ENCODE measurements at regions not wholly inside any gene's neighbourhood (a gene's known extent, or its start where the extent isn't known, plus 50 kb on each side); places are given as distances from the start of the nearest gene placed in this dataset.
"Not testable (repeated sequence)": the region's sequence is repeated elsewhere in the genome, so short reads cannot be mapped to it uniquely, and the experiment has no call there.

DNA sequence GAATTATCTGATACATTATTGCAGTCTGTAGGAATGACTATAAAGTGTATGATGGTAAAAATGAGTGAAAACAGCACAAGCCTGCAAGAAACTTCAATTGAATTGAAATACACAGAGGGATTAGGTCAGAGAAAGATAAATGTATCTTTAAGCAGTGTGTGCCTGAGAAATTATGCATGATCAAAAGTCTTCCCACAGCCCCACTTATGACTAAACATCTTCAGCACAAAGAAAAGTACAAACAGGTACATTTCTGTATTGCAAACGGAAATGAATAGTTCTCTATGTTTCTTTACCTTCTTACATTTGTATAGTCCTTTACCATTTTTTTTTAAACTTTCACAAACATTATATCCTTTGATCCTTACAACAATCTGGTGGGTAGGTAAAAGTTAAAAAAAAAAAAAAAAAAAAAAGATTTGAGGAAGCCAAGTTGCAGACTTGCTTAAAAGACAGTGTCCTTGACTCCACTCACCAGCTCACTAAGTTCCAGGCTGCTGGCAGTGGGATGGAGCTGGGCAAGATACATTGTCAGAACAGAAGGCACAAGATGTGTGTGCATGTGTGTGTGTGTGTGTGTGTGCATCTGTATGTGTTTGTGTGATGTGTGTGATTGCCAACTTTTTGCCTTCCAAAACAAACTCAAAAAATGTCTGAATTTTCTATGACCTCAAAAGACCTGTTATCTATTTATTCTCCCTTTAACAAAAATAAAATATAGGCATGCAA is 423.7 kb upstream of the ACVR2A start:
- ChIA-PET CTCF (interaction anchor here (0.9 kb wide), 1 partner anchor 64 kb away, joined by 3 read pairs; no protein-coding TSS in a partner anchor), POLR2A (no interaction called here)
- H3K36me3 Mint-ChIP-seq (ENCODE audit: low read depth), result no peaks in the 10 kb centered on the region

DNA sequence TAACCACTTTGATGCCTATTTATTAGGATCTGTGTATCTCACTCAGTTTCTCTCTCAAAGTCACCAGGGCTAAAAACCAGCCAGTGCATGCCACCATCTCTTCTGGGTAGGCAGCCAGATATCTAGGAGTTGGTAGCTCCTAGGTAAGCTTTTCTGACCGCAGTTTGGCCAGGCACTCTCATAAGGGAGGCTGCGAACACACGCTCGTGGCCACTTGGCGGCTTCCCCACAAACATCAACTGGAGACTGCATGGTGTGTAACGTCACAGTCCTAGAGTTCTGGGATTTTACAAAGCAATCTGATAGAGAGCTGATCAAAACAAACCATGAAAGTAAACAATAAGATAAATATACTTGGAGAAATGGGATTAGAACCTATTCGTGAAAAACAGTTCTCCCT is 424.3 kb upstream of the ACVR2A start:
- H3K4me3 ChIP-seq (ENCODE audit: low read length), result no peak overlapping the region
- Mint-ChIP-seq H3K27me3 (no peaks in the 10 kb centered on the region), H3K4me3 (no peak overlapping the region), H3K4me1 (ENCODE audit: low read depth) (no peaks in the 10 kb centered on the region), H3K9me3 (no peaks in the 10 kb centered on the region), H3K27ac (no peak overlapping the region), H3K36me3 (ENCODE audit: low read depth) (no peaks in the 10 kb centered on the region)
- CTCF ChIA-PET, result no interaction called here
- no peaks in the 10 kb centered on the region for H3K9me3 ChIP-seq (ENCODE audit: control insufficient read depth in 1 of 2, insufficient read depth in 1 of 2, low read length in 2 of 2)
- TF ChIP-seq, protein P1, sequence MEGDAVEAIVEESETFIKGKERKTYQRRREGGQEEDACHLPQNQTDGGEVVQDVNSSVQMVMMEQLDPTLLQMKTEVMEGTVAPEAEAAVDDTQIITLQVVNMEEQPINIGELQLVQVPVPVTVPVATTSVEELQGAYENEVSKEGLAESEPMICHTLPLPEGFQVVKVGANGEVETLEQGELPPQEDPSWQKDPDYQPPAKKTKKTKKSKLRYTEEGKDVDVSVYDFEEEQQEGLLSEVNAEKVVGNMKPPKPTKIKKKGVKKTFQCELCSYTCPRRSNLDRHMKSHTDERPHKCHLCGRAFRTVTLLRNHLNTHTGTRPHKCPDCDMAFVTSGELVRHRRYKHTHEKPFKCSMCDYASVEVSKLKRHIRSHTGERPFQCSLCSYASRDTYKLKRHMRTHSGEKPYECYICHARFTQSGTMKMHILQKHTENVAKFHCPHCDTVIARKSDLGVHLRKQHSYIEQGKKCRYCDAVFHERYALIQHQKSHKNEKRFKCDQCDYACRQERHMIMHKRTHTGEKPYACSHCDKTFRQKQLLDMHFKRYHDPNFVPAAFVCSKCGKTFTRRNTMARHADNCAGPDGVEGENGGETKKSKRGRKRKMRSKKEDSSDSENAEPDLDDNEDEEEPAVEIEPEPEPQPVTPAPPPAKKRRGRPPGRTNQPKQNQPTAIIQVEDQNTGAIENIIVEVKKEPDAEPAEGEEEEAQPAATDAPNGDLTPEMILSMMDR (IDR thresholded peaks at IDR 0.05), result no peak
- POLR2A ChIA-PET, result no interaction called here
- no peak overlapping the region for H3K27ac ChIP-seq (ENCODE audit: low read depth in 1 of 2, low read length in 2 of 2)
- no peaks in the 10 kb centered on the region for H3K27me3 ChIP-seq (ENCODE audit: control insufficient read depth in 1 of 2, insufficient read depth in 2 of 2, low read length in 2 of 2)
- intact Hi-C loops (cut with DNase I, micrococcal nuclease), result no loop called here
- H3K4me1 ChIP-seq (ENCODE audit: insufficient read depth, low read length), result no peaks in the 10 kb centered on the region
- no peak for DNase-seq
- no peak for ATAC-seq (ENCODE audit: poor library complexity)
- H3K36me3 ChIP-seq (ENCODE audit: insufficient read depth, low read length), result no peaks in the 10 kb centered on the region

More for the DNA sequence above, 423.7 kb upstream of the ACVR2A start:
- Histone ChIP-seq H3K36me3 (ENCODE audit: insufficient read depth, low read length) (no peaks in the 10 kb centered on the region), H3K27me3 (ENCODE audit: control insufficient read depth in 1 of 2, insufficient read depth in 2 of 2, low read length in 2 of 2) (no peaks in the 10 kb centered on the region), H3K4me1 (ENCODE audit: insufficient read depth, low read length) (no peaks in the 10 kb centered on the region), H3K9me3 (ENCODE audit: control insufficient read depth in 1 of 2, insufficient read depth in 1 of 2, low read length in 2 of 2) (no peaks in the 10 kb centered on the region), H3K4me3 (ENCODE audit: low read length) (no peak overlapping the region), H3K27ac (ENCODE audit: low read depth in 1 of 2, low read length in 2 of 2) (no peak overlapping the region)
- TF ChIP-seq, protein P1 (IDR thresholded peaks at IDR 0.05), result no peak
- intact Hi-C loops (cut with DNase I, micrococcal nuclease), result no loop called here
- H3K4me3 Mint-ChIP-seq, result no peak overlapping the region
- no peaks in the 10 kb centered on the region for H3K9me3 Mint-ChIP-seq
- DNase-seq, result no peak
- no peak for ATAC-seq (ENCODE audit: poor library complexity)
- H3K27me3 Mint-ChIP-seq, result no peaks in the 10 kb centered on the region
- H3K27ac Mint-ChIP-seq, result no peak overlapping the region
- no peaks in the 10 kb centered on the region for H3K4me1 Mint-ChIP-seq (ENCODE audit: low read depth)

DNA sequence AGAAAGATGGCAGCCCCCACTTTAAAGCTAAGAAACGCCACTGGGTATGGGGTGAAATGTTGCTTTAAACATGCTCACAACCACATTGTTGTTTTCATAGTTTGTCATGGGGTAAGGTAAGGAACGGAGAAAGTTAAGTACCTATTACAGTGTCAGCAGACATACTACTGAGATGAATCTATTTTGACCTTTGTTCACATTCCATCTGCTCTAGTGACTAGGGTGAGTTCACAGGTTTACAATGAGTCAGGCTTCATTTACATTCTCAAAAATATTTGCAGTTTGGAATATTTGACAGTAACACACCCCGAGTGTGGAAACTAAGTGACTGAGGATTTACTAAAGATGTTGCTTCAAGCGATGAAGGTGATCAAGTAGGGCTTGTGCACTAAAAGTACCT is 428.7 kb upstream of the ACVR2A start:
- no peak for ATAC-seq (ENCODE audit: poor library complexity)
- DNase-seq, result no peak
- H3K4me1 ChIP-seq (ENCODE audit: insufficient read depth, low read length), result no peaks in the 10 kb centered on the region
- H3K36me3 ChIP-seq (ENCODE audit: insufficient read depth, low read length), result no peaks in the 10 kb centered on the region
- TF ChIP-seq, protein P1 (IDR thresholded peaks at IDR 0.05), result no peak
- no peaks in the 10 kb centered on the region for H3K27me3 ChIP-seq (ENCODE audit: control insufficient read depth in 1 of 2, insufficient read depth in 2 of 2, low read length in 2 of 2)
- no peak overlapping the region for H3K27ac ChIP-seq (ENCODE audit: low read depth in 1 of 2, low read length in 2 of 2)
- no peaks in the 10 kb centered on the region for H3K4me1 Mint-ChIP-seq (ENCODE audit: low read depth)
- ChIA-PET CTCF (no interaction called here), POLR2A (no interaction called here)
- peaks cover 4% of the 10 kb centered on the region for H3K9me3 Mint-ChIP-seq
- H3K4me3 ChIP-seq (ENCODE audit: low read length), result no peak overlapping the region
- no peaks in the 10 kb centered on the region for H3K36me3 Mint-ChIP-seq (ENCODE audit: low read depth)
- intact Hi-C loops (cut with DNase I, micrococcal nuclease), result no loop called here
- no peaks in the 10 kb centered on the region for H3K9me3 ChIP-seq (ENCODE audit: control insufficient read depth in 1 of 2, insufficient read depth in 1 of 2, low read length in 2 of 2)
- H3K4me3 Mint-ChIP-seq, result no peak overlapping the region
- no peaks in the 10 kb centered on the region for H3K27me3 Mint-ChIP-seq
- no peak overlapping the region for H3K27ac Mint-ChIP-seq

DNA sequence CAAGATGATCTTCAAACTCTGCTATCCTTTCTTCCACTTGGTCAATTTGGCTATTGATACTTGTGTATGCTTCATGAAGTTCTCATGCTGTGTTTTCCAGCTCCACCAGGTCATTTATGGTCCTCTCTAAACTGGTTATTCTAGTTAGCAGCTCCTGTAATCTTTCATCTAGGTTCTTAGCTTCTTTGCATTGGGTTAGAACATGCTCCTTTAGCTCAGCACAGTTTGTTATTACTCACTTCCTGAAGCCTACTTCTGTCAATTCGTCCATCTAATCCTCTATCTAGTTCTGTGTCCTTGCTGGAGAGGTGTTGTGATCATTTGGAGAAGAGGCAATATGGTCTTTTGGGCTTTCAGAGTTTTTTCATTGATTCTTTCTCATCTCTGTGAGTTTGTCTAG is 430.2 kb upstream of the ACVR2A start:
- POLR2A ChIA-PET; H3K36me3 Mint-ChIP-seq (ENCODE audit: low read depth); H3K4me1 Mint-ChIP-seq (ENCODE audit: low read depth); H3K27ac ChIP-seq (ENCODE audit: low read depth in 1 of 2, low read length in 2 of 2); ATAC-seq (ENCODE audit: poor library complexity); DNase-seq; H3K27me3 Mint-ChIP-seq; CTCF ChIA-PET; H3K4me1 ChIP-seq (ENCODE audit: insufficient read depth, low read length); intact Hi-C loops (cut with DNase I, micrococcal nuclease); H3K9me3 Mint-ChIP-seq; H3K27me3 ChIP-seq (ENCODE audit: control insufficient read depth in 1 of 2, insufficient read depth in 2 of 2, low read length in 2 of 2); H3K27ac Mint-ChIP-seq; H3K36me3 ChIP-seq (ENCODE audit: insufficient read depth, low read length); H3K4me3 ChIP-seq (ENCODE audit: low read length); H3K9me3 ChIP-seq (ENCODE audit: control insufficient read depth in 1 of 2, insufficient read depth in 1 of 2, low read length in 2 of 2); H3K4me3 Mint-ChIP-seq: not testable (repeated sequence)
